SW480 (cell line): ENCODE measurements at regions not wholly inside any gene's neighbourhood (a gene's known extent, or its start where the extent isn't known, plus 50 kb on each side); places are given as distances from the start of the nearest gene placed in this dataset.
A peak's percentile ranks its signal among the peaks of the same experiment; 100 is the strongest.
"Not testable (repeated sequence)": the region's sequence is repeated elsewhere in the genome, so short reads cannot be mapped to it uniquely, and the experiment has no call there.

Experiments
- DNase-seq: peaks from one replicate; pipeline ENCODE4 v3.0.0-alpha.2; 2016; ENCODE audit warnings: low spot score

DNA sequence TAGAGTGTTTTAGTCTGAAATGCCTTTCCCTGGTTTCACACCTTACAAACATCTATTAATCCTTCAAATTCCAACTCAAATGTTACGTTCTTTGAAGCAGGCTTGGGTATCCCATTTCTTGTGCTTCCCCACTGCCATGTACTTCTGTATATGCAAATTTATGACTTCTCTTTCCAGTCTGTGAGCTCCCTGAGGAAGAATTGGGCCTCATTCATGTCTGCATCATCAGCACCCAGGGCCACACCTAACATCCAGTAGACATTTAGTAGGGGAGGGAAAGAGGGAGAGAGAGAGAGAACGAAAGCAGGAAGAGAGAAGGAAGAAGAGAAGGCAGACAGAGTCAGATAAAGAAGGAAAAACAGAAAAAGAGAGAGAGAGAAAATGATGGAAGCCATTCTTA lies 53.3 kb upstream of the KY start:
- no peak for DNase-seq

- DNase-seq, result no peak
These were observed 53.7 kb upstream of the KY start for GRCh38 chr3:134704556-134704955.

GRCh38 chr3:134707908-134708597 lies 57.2 kb upstream of the KY start:
- no peak for DNase-seq

DNA sequence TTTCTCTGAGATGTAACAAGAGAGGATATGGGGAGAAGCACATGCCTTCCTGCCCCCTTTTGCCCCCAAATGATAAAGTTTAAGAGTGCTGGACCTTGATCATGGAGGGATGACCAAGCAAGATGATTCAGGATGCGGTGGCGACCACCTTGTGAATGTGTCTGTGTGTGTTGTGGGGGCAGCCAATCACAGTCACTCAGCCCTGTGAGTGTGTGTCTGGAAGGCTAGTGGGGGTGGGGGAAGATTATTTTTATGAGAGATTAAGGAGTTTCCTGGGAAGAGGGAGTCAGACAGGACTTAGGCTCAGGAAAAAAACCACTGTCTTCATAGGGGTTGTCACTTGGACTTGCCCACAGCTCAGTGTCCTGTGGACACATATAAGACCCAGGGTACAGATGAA lies 57.8 kb upstream of the KY start:
- no peak for DNase-seq

GRCh38 chr3:134709076-134709475 lies 58.3 kb upstream of the KY start:
- DNase-seq, result no peak

- DNase-seq, result no peak
These were observed 58.9 kb upstream of the KY start for GRCh38 chr3:134709561-134710312.

DNA sequence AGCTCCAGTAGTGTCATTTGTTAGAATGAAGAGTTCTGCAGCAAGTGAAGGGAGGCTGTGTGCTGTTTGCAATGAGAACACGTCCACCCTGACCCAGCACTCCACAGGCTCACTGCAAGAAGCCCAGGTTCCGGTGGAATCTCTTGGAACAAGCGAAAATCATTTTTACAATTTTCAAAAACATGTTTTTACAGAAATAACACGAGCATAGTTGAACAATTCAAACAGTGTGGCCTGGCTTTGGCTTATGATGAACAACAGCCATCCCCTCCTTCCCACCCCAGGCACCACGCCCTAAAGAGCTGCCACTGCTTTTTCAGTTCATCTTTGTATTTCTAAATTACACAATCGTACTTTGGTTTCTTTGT lies 59.5 kb upstream of the KY start:
- no peak for DNase-seq

DNA sequence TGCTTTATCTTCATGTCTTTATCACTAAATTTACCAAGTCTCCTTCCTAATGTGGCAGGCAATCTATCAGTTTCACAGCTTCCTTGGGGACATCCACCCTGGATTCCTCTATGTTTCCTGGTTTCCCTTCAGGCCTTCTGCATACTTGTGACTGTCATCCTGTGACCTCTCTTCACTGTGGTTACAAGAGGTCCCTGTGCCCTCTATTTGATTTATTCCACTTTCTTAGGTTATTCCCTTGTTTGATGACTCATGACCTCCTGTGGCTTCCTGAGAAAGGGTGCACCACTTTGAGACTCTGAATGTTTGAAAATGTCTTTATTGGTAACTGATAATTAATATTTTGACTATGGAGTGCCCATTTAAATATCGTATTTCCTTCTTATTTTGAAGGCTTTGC lies 60.5 kb upstream of the KY start:
- peak; percentile 9 for DNase-seq

DNA sequence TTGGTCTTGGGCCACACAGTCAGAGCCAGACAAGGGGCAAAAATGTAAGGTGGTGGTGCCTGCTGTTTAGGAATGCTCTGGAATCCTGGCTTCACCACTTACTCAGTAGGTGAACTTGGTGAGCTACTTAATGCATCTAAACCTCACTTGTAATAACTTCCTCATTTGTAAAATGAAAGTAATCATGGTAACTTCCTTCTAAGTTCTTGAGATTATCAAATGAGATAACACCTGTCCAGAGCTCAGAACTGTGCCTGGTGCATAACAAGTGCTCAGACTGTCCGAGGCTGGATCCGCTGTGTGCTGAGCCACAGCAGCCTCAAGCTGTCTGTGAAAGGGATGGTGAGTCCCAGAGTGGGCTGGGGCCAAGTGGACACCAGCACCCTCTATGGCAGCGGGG lies 62.8 kb upstream of the KY start:
- DNase-seq, result no peak

DNA sequence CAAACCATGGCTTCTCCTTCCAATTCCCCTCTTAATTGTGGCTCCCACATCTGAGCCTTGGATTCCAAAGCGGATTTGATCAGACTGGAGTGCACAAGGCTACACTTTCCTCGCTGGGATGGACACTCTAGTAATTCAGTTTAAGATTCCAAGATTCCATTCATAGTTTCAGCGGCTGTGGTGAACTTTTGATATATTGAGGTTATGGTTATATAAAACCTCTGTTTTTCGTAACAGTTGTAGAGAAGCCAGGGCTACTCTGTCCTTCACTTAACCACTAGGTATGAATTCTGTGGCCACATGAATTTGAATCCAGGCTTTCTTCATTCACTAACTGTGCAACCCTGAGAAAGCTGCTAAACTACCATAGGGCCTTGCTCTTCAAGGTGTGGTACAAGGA lies 67.9 kb upstream of the KY start:
- DNase-seq, result no peak

DNA sequence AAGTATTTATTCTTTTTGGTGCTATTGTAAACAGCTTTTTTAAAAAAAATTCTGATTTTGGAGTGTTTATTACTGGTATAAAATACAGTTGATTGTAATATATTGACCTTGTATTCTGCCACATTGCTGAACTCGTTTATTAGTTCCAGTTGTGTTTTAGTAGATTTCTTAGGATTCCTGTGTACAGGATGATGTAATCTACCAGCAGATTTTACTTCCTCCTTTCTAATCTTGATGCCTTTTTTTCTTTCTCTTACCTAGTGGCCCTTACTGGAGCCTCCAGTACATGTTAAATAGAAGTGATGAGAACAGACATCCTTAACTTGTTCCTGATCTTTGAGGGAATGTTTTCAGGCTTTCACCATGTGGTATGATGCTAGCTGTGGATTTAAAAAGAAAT lies 70.4 kb upstream of the KY start:
- no peak for DNase-seq

DNA sequence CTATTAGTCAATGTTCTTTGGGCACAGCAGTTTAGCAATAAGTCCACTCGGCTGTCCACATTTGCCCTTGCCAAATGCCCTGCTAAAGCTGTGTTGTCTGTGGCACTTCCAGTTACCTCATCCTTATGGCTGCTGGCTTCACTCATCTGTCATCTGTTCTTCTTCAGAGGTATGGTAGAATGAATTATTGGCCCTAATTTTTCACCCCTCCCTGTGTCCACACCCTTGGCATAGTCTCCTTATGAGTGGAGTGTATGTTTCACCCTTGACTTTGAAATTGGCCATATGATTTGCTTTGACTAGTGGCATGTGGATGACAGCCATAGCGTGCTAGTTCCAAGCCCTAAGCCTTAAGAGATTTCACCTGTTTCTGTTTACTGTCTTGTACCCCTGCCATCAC lies 72.1 kb upstream of the EPHB1 start:
- no peak for DNase-seq

DNA sequence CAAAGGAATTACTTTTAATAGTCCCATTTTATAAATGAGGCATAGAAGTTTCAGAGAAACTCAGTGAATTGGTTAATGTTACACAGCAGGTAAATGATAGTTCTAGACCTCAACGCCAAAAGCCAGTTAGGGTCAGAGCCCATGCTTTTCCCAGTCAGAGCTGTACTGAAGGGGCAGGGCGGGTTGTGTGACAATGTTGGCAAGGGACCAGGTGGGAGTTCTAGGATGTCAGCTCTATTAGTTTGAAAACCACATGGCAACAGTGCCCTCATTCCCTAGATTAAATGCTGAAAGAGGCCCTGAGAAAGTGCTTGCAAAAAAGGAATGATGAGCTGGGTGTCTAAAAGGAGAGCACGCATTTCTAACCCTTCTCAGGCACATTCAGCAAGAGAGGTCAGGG lies 65.4 kb upstream of the EPHB1 start:
- DNase-seq, result no peak

- no peak for DNase-seq
These were observed 57.5 kb upstream of the EPHB1 start for GRCh38 chr3:134737516-134737915.

GRCh38 chr3:134740077-134740476 lies 55.0 kb upstream of the EPHB1 start:
- not testable (repeated sequence) for DNase-seq

GRCh38 chr3:134742202-134742601 lies 52.9 kb upstream of the EPHB1 start:
- DNase-seq, result no peak

DNA sequence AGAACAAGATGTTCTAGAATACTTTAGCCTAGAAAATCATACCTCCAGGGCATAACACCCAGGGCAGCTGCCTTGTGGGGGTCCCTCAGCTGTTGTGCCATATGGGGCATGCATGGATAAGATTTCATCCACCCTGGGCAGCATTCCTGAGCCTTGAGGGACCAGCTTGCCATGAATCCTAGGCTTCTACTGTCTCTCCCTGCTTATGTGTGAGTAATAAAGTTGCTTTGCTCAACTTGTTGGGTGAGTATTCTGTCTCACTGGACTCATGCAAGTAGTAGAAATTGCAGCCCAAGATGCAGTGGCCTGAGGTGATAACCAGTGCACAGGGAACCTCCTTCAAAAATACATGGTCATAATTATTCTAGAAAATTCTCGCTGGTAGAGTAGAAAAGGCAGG lies 52.1 kb upstream of the EPHB1 start:
- DNase-seq, result no peak
